ENCODE measurements at regions not wholly inside any gene's neighbourhood (a gene's known extent, or its start where the extent isn't known, plus 50 kb on each side); places are given as distances from the start of the nearest gene placed in this dataset.

DNA sequence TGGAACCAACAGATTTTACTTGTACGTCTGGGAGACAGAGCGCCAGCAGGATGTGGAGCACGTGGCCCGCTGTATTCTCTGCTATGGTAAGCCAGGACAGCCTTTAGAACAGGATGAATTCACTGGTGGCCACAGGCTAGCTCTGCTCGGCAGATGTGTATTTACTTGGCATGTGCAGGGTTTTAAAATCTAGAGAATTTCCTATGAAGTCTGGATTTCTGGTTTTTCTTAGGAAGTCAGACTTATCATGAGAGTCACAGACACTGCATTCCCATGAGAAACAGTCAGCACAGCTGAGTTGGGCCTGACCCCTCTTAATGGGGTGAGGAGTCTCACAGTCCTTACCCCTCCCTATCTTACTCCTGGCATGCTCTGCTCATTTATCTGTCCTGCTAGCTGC lies 84.6 kb upstream of the COL6A5 start:
- DNase-seq (ENCODE audit: low read depth): no peak

GRCh38 chr3:130263708-130264107 lies 81.8 kb upstream of the COL6A5 start:
- no peak for DNase-seq (ENCODE audit: low read depth)

DNA sequence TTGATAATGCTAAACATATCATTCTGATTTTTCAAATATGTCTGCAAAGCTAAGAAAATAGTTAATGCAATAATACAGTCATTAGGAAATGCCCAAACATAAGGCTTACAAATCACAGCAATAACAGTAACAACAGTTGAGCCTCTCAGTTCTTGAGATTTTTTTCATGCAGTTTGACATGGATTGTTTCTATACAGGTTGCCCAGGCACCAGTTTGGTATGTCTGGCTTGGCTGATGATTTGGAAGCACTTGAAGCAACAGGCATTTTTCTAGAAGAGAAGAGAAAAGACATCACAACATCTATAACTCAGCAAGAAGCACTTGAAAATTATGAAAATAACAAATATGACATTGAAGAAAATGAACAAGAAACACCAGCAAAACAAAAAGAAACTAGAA lies 78.7 kb upstream of the COL6A5 start:
- DNase-seq (ENCODE audit: low read depth): no peak

DNA sequence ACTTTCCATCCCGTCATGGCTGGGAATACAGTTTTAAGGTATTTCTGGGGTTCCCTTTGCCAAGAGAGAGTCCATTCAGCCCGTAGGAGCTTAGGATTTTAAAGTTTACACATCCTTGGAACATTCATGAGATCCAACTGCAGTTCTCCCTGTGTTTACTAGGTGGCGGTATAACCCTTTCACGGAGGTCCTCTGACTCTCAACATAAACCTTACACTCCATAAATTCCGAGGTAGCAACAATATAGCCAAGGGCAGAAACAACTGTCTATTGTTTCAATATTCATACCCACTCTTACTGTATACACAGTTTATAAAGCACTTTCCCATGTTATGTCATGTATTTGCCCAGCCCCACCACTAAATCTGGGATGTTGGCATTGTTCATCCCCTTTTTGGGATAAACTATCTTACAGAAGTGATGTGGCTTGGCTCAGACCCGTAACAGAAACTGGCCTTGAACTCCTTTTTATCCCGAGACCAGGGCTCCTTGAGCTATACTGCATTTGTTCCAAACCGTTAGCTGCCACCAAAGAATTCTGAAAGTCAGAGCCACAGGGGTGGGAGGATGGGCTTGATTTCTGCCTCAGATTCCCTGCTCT lies 69.2 kb upstream of the COL6A5 start:
- DNase-seq (ENCODE audit: low read depth): no peak

- DNase-seq (ENCODE audit: low read depth): no peak
These were observed 56.8 kb upstream of the COL6A5 start for GRCh38 chr3:130288670-130289069.

- no peak for DNase-seq (ENCODE audit: low read depth)
These were observed 54.3 kb upstream of the COL6A5 start for GRCh38 chr3:130291148-130291547.

DNA sequence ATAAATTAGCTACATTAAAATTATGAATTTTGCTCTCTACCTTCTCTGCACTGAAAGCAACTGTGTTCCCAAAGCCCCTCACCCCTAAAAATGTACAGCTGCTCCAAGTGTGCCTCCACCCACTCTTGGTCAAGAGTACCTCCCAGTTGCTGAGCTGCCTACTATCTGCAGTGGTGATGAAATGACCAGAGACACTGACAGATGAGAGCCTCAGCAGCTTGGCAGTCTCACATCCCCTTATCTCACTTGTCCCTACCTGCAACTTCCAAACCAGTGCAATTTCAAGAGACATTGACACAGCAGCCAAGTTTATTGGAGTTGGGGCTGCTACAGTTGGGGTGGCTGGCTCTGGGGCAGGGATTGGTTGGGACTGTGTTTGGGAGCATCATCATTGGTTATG lies 52.2 kb upstream of the COL6A5 start:
- no peak for DNase-seq (ENCODE audit: low read depth)

Data from stimulated activated CD8-positive, alpha-beta memory T cell treated with anti-CD3 and anti-CD28 coated beads, Interleukin-12 subunit alpha, Interleukin-12 subunit beta, amount 100 ng/mL, for 1 hour (primary cell).